Endothelial cell of umbilical vein (primary cell): ENCODE measurements at regions not wholly inside any gene's neighbourhood (a gene's known extent, or its start where the extent isn't known, plus 50 kb on each side); places are given as distances from the start of the nearest gene placed in this dataset.

ENCODE experiments used
- BruUV-seq: library from RNA; stranded (reverse); fragments of 400-500 nt; replicated peaks from 2 replicates; lab custom pipeline; 2021; lab: Mats Ljungman, UMichigan
- CTCF ChIA-PET: fragments of 300-600, 350-600 bp; sonication (Branson Sonifier 250); formaldehyde crosslinking; loops from one replicate; lab custom pipeline; 2021; ENCODE audit warnings: antibody characterized with exemption, inconsistent platforms; lab: Charles Lee
- POLR2A ChIA-PET: fragments of 300-600, 350-600 bp; sonication (Branson Sonifier 250); formaldehyde crosslinking; loops from one replicate; lab custom pipeline; 2021; ENCODE audit warnings: antibody characterized with exemption, inconsistent platforms; lab: Charles Lee
- DNase-seq: peaks from one replicate; pipeline ENCODE4 v3.0.0-alpha.2; 2011; ENCODE audit warnings: low read depth, low spot score
- FAIRE-seq: peaks from 2 replicates; lab custom pipeline; 2011; peaks lifted over from hg19 to GRCh38; lab: Jason Lieb, UNC
- H2AFZ ChIP-seq: 2 replicates; pipeline ENCODE4 v1.6.0; 2012; ENCODE audit warnings: low read depth, low read length, control low read depth, inconsistent platforms
- H3K27ac ChIP-seq: 2 replicates; pipeline ENCODE4 v1.5.1; 2011; ENCODE audit warnings: low read depth, mild to moderate bottlenecking, control low read depth, low read length, moderate library complexity; ENCODE audit not compliant: insufficient read depth
- H3K27me3 ChIP-seq, 2 experiments: 2 replicates each; pipeline versions ENCODE4 v1.6.0 to v1.6.1; 2011; ENCODE audit warnings: low read length in 2 of 2, mixed read lengths in 1 of 2; ENCODE audit not compliant: control insufficient read depth in 2 of 2, insufficient read depth in 2 of 2
- H3K36me3 ChIP-seq, 2 experiments: 2 replicates in 1 of 2; 3 replicates in 1 of 2; pipeline ENCODE4 v1.5.1; 2011; ENCODE audit warnings: low read length in 2 of 2, mild to moderate bottlenecking in 1 of 2, moderate library complexity in 1 of 2; ENCODE audit not compliant: control insufficient read depth in 2 of 2, insufficient read depth in 2 of 2; ENCODE audit errors: extremely low read depth in 1 of 2
- H3K4me1 ChIP-seq: 3 replicates; pipeline ENCODE4 v1.5.1; 2011; ENCODE audit warnings: mild to moderate bottlenecking, low read length; ENCODE audit not compliant: control insufficient read depth, insufficient read depth; ENCODE audit errors: extremely low read depth
- H3K4me2 ChIP-seq: 2 replicates; pipeline ENCODE4 v1.6.1; 2011; ENCODE audit warnings: low read length, control low read depth, mixed read lengths; ENCODE audit not compliant: insufficient read depth
- H3K4me3 ChIP-seq, 3 experiments: fragments of 200-600 bp in 1 of 3; sonication (generic), shearing (Covaris generic) in 1 of 3; replicated peaks in 1 of 3; 2 replicates each; pipeline ENCODE4 v1.5.1; 2011 to 2016; ENCODE audit warnings: control low read depth in 3 of 3, low read length in 3 of 3, mild to moderate bottlenecking in 2 of 3, inconsistent platforms in 1 of 3, low read depth in 1 of 3, moderate library complexity in 1 of 3; ENCODE audit not compliant: insufficient read depth in 1 of 3
- H3K79me2 ChIP-seq: 2 replicates; pipeline ENCODE4 v1.6.0; 2012; ENCODE audit warnings: low read length, inconsistent platforms; ENCODE audit not compliant: control insufficient read depth, insufficient read depth
- H3K9ac ChIP-seq: replicated peaks from 2 replicates; pipeline ENCODE3; 2011; ENCODE audit warnings: low read length, control low read depth; ENCODE audit not compliant: insufficient read depth; ENCODE audit errors: extremely low read depth
- H3K9me1 ChIP-seq: replicated peaks from 3 replicates; pipeline ENCODE4 v1.6.0; 2011; ENCODE audit warnings: mild to moderate bottlenecking, low read length; ENCODE audit not compliant: control insufficient read depth, insufficient read depth; ENCODE audit errors: extremely low read depth
- H3K9me3 ChIP-seq: replicated peaks from 2 replicates; pipeline ENCODE4 v1.5.1; 2012; ENCODE audit warnings: low read length, inconsistent platforms; ENCODE audit not compliant: control insufficient read depth, insufficient read depth
- H4K20me1 ChIP-seq: replicated peaks from 2 replicates; pipeline ENCODE3; 2011; ENCODE audit warnings: mild to moderate bottlenecking, low read length; ENCODE audit not compliant: control insufficient read depth, insufficient read depth; ENCODE audit errors: extremely low read depth
- EZH2 ChIP-seq: IDR thresholded peaks from 2 replicates; pipeline ENCODE4 v1.6.1; 2012; ENCODE audit warnings: borderline replicate concordance, low read depth, mild to moderate bottlenecking, moderate library complexity, low read length, inconsistent platforms; ENCODE audit not compliant: severe bottlenecking
- FOS ChIP-seq: IDR thresholded peaks from 2 replicates; pipeline ENCODE4 v1.6.1; 2011; ENCODE audit warnings: mild to moderate bottlenecking, low read length, moderate library complexity, borderline replicate concordance; ENCODE audit not compliant: insufficient read depth
- GATA2 ChIP-seq: IDR thresholded peaks from 2 replicates; pipeline ENCODE4 v1.7.0; 2011; ENCODE audit warnings: low read depth, mild to moderate bottlenecking, moderate library complexity, mixed read lengths, low read length; ENCODE audit not compliant: insufficient read length, insufficient read depth
- JUN ChIP-seq: IDR thresholded peaks from 2 replicates; pipeline ENCODE4 v1.6.1; 2011; ENCODE audit warnings: borderline replicate concordance, low read depth; ENCODE audit not compliant: insufficient read length, insufficient read depth
- MYC ChIP-seq: IDR thresholded peaks from one replicate; pipeline ENCODE4 v1.6.1; 2011; ENCODE audit warnings: mild to moderate bottlenecking, low read depth, low read length
- POLR2A ChIP-seq: IDR thresholded peaks from 2 replicates; pipeline ENCODE4 v1.6.1; 2012; ENCODE audit warnings: low read depth, mild to moderate bottlenecking, control low read depth, low read length
- POLR2AphosphoS5 ChIP-seq: IDR thresholded peaks from 2 replicates; pipeline ENCODE4 v1.6.1; 2012; ENCODE audit warnings: low read depth, mild to moderate bottlenecking, control low read depth, low read length, moderate library complexity; ENCODE audit not compliant: insufficient read depth
- dilution Hi-C: fragments of 300-500 bp; cut with MboI; formaldehyde crosslinking; loops from one replicate; pipeline ENCODE4 v1.15.0; 2019; ENCODE audit warnings: low sequenced_read_pairs; ENCODE audit not compliant: extremely low pct_ligation_motif_present
- intact Hi-C: fragments of 100-400 bp; cut with micrococcal nuclease; formaldehyde crosslinking; loops from one replicate; pipeline ENCODE4 v1.10.0; 2022
- TF ChIP-seq, protein P1 (sequence below): IDR thresholded peaks from 2 replicates; pipeline ENCODE4 v1.6.1; 2011; ENCODE audit not compliant: insufficient read depth, insufficient read length
- TF ChIP-seq, protein P2 (sequence below), 2 donors: IDR thresholded peaks; 1 replicate in 1 of 2; 2 replicates in 1 of 2; pipeline ENCODE4 v1.5.1; 2011; ENCODE audit warnings: low read length in 2 of 2, mild to moderate bottlenecking in 2 of 2, moderate library complexity in 2 of 2, control low read depth in 1 of 2, inconsistent platforms in 1 of 2, low read depth in 1 of 2; ENCODE audit not compliant: insufficient read depth in 1 of 2; ENCODE audit errors: extremely low read depth in 1 of 2

DNA sequence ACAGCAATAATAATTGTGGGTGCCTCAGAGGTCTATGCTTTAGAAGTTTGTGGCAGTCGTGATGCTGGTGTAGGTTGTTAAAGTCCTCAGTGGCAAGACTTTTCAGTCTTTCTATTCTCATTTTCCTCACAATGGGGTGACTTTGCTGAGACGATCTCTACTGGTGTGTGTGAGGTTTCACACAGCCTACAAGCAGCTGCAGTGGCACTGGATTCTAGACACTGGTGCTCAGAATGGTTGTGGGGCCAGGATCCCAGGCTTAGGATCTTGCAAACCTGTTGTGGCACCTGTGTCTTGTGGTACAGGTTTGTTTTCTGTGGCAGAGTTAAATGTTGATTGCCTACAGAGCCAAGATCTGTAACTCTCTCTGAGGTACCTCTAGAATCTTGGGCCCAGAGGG lies 581.2 kb downstream of the PTPRC start:
- TF ChIP-seq, protein P1, sequence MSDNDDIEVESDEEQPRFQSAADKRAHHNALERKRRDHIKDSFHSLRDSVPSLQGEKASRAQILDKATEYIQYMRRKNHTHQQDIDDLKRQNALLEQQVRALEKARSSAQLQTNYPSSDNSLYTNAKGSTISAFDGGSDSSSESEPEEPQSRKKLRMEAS: no peak
- TF ChIP-seq FOS (no peak), POLR2A (no peak), EZH2 (no peak), JUN (no peak), MYC (no peak), GATA2 (no peak), POLR2AphosphoS5 (no peak)
- TF ChIP-seq, protein P2, sequence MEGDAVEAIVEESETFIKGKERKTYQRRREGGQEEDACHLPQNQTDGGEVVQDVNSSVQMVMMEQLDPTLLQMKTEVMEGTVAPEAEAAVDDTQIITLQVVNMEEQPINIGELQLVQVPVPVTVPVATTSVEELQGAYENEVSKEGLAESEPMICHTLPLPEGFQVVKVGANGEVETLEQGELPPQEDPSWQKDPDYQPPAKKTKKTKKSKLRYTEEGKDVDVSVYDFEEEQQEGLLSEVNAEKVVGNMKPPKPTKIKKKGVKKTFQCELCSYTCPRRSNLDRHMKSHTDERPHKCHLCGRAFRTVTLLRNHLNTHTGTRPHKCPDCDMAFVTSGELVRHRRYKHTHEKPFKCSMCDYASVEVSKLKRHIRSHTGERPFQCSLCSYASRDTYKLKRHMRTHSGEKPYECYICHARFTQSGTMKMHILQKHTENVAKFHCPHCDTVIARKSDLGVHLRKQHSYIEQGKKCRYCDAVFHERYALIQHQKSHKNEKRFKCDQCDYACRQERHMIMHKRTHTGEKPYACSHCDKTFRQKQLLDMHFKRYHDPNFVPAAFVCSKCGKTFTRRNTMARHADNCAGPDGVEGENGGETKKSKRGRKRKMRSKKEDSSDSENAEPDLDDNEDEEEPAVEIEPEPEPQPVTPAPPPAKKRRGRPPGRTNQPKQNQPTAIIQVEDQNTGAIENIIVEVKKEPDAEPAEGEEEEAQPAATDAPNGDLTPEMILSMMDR (IDR thresholded peaks at IDR 0.05; ENCODE audit: extremely low read depth in 1 of 2, insufficient read depth in 1 of 2, low read depth in 1 of 2, low read length in 2 of 2): no peak
- H3K79me2 ChIP-seq: no peaks in the 10 kb centered on the region
- no peaks in the 10 kb centered on the region for H3K9me3 ChIP-seq
- H3K4me1 ChIP-seq: no peaks in the 10 kb centered on the region
- H3K4me3 ChIP-seq: no peak overlapping the region
- no peaks in the 10 kb centered on the region for H3K27me3 ChIP-seq
- H3K9ac ChIP-seq: no peak overlapping the region
- H3K27ac ChIP-seq: no peak overlapping the region
- DNase-seq (no peak), FAIRE-seq (no peak)
- no peak overlapping the region for H3K4me2 ChIP-seq
- intact Hi-C loops: no loop called here
- H3K36me3 ChIP-seq: no peaks in the 10 kb centered on the region
- no TSS peak for BruUV-seq
- CTCF ChIA-PET: no interaction called here
- dilution Hi-C loops: no loop called here
- no peaks in the 10 kb centered on the region for H3K9me1 ChIP-seq
- H2AFZ ChIP-seq: no peak overlapping the region
- POLR2A ChIA-PET: no interaction called here
- H4K20me1 ChIP-seq: no peaks in the 10 kb centered on the region
